CD4-positive, CD25-positive, alpha-beta regulatory T cell (primary cell): ENCODE measurements at regions not wholly inside any gene's neighbourhood (a gene's known extent, or its start where the extent isn't known, plus 50 kb on each side); places are given as distances from the start of the nearest gene placed in this dataset.

Experiments used
- ATAC-seq, 2 donors: fragments of 150-1000 bp; cut with Tn5 transposase; one replicate each; pipeline ENCODE4 v1.10.0; 2021; ENCODE audit warnings: low read depth in 2 of 2, moderate number of reproducible peaks in 2 of 2, moderate library complexity in 1 of 2
- DNase-seq, 3 donors: peaks; one replicate each; pipeline versions ENCODE4 v3.0.0 to v3.0.0-alpha.2; 2012 to 2022; ENCODE audit warnings: mixed read lengths in 1 of 3
- H3K27ac ChIP-seq: one replicate; pipeline ENCODE4 v1.7.0; 2013; ENCODE audit warnings: mild to moderate bottlenecking, low read length; ENCODE audit not compliant: insufficient read depth, poor library complexity, severe bottlenecking
- H3K27me3 ChIP-seq: one replicate; pipeline ENCODE4 v1.7.0; 2013; ENCODE audit warnings: low read length; ENCODE audit not compliant: control insufficient read depth, insufficient read depth
- H3K36me3 ChIP-seq: one replicate; pipeline ENCODE4 v1.7.0; 2013; ENCODE audit warnings: mild to moderate bottlenecking, low read length, moderate library complexity; ENCODE audit not compliant: control insufficient read depth, insufficient read depth
- H3K4me1 ChIP-seq: 2 replicates; pipeline ENCODE4 v1.7.0; 2013; ENCODE audit warnings: mild to moderate bottlenecking, low read length; ENCODE audit not compliant: insufficient read depth, control insufficient read depth, poor library complexity, severe bottlenecking
- H3K4me3 ChIP-seq: one replicate; pipeline ENCODE4 v1.7.0; 2013; ENCODE audit warnings: low read depth, mild to moderate bottlenecking, low read length, moderate library complexity
- H3K9me3 ChIP-seq, 2 experiments: 1 replicate in 1 of 2; 2 replicates in 1 of 2; pipeline ENCODE4 v1.7.0; 2013; ENCODE audit warnings: low read length in 2 of 2, mild to moderate bottlenecking in 1 of 2, moderate library complexity in 1 of 2; ENCODE audit not compliant: control insufficient read depth in 2 of 2
- H3K27ac Mint-ChIP-seq, 3 donors: one replicate each; pipeline ENCODE4 v1.8.0; 2020 to 2022; ENCODE audit warnings: mild to moderate bottlenecking in 3 of 3, mixed read lengths in 3 of 3, moderate library complexity in 2 of 3
- H3K27me3 Mint-ChIP-seq: one replicate; pipeline ENCODE4 v1.8.0; 2022; ENCODE audit warnings: mild to moderate bottlenecking, mixed read lengths
- H3K36me3 Mint-ChIP-seq: one replicate; pipeline ENCODE4 v1.8.0; 2020; ENCODE audit warnings: mixed read lengths
- H3K4me1 Mint-ChIP-seq, 4 donors: one replicate each; pipeline ENCODE4 v1.8.0; 2020 to 2022; ENCODE audit warnings: mixed read lengths in 4 of 4, mild to moderate bottlenecking in 1 of 4
- H3K4me3 Mint-ChIP-seq, 4 donors: one replicate each; pipeline ENCODE4 v1.8.0; 2020 to 2022; ENCODE audit warnings: mild to moderate bottlenecking in 4 of 4, mixed read lengths in 4 of 4, moderate library complexity in 3 of 4
- H3K9me3 Mint-ChIP-seq, 7 donors: one replicate each; pipeline ENCODE4 v1.8.0; 2020 to 2022; ENCODE audit warnings: mixed read lengths in 7 of 7, mild to moderate bottlenecking in 3 of 7, moderate library complexity in 2 of 7

DNA sequence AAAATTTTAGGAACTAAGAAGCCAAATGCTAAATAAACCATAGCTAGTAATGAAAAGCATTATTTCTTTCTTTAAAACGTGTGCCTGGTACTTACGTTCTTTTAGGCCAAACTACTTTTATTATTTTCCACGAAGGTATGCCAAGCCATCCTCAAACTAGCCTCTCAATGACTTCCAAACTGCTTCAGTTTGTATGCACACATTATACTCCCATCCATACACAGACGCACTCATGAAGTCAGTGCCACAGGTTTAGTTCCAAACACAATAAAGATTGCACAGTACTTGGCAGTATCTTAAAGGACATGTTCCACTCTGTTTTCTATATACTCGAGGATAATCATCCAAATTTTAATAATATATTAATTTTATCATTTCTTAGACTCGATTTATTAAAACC, 609.2 kb upstream of the ZNF385D start:
- H3K9me3 Mint-ChIP-seq: peaks cover 0 to 24% (median 7%) of the 10 kb centered on the region in 7 donors
- DNase-seq (no peak), ATAC-seq (no peak)
- Histone ChIP-seq H3K4me3 (no peak overlapping the region), H3K36me3 (no peaks in the 10 kb centered on the region), H3K27ac (no peak overlapping the region), H3K4me1 (no peaks in the 10 kb centered on the region), H3K27me3 (no peaks in the 10 kb centered on the region), H3K9me3 (no peaks in the 10 kb centered on the region)
- no peaks in the 10 kb centered on the region for H3K4me1 Mint-ChIP-seq
- no peak overlapping the region for H3K4me3 Mint-ChIP-seq
- no peaks in the 10 kb centered on the region for H3K36me3 Mint-ChIP-seq
- no peaks in the 10 kb centered on the region for H3K27me3 Mint-ChIP-seq
- no peak overlapping the region for H3K27ac Mint-ChIP-seq

DNA sequence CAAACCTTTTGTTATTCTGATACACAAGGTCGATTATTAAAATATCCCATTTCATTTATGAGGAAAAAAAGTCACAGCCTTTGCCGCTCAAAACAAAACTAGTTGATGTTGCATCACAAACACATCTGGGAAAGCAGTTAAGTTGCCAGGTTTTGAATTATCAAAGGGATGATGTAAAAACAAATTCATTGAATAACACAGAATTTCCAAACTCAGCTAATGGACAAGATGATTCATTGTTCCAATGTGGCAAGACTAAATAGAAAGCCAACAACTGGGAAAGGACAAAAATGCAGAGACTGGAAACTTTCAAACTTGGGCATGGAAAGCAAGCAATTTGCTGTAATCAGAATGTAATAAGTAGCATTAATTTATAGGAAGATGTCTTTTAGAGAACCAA, 610.0 kb upstream of the ZNF385D start:
- no peak overlapping the region for H3K27ac ChIP-seq
- no peaks in the 10 kb centered on the region for H3K9me3 ChIP-seq
- Mint-ChIP-seq H3K36me3 (no peaks in the 10 kb centered on the region), H3K9me3 (peaks cover 0 to 28% (median 11%) of the 10 kb centered on the region in 7 donors), H3K4me3 (no peak overlapping the region), H3K27ac (no peak overlapping the region), H3K27me3 (no peaks in the 10 kb centered on the region), H3K4me1 (no peaks in the 10 kb centered on the region)
- H3K36me3 ChIP-seq: no peaks in the 10 kb centered on the region
- H3K27me3 ChIP-seq: no peaks in the 10 kb centered on the region
- no peak overlapping the region for H3K4me3 ChIP-seq
- DNase-seq (no peak), ATAC-seq (no peak)
- no peaks in the 10 kb centered on the region for H3K4me1 ChIP-seq

DNA sequence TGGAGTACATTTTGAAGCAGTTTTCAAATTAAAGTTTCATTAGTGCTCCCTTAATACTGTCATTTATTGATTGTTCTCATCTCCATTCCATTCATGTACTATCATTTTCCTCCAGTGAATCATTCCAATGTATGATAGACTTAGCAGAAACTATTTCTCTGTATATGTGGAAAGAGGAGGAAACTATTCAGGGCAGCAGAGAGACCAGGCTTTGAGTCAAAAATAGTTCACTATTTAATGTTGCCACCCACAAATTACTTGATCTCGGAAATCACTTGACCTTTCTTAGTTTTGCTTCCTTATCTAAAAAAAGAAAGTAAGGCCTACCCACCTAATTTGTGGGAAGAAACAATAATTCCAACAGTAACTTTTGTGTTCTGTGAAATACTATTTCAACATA, 610.5 kb upstream of the ZNF385D start:
- H3K36me3 Mint-ChIP-seq: no peaks in the 10 kb centered on the region
- H3K9me3 ChIP-seq: no peaks in the 10 kb centered on the region
- H3K27me3 Mint-ChIP-seq: no peaks in the 10 kb centered on the region
- H3K27ac Mint-ChIP-seq: no peak overlapping the region
- DNase-seq (no peak), ATAC-seq (no peak)
- H3K4me3 Mint-ChIP-seq: no peak overlapping the region
- H3K27ac ChIP-seq: no peak overlapping the region
- peaks cover 0 to 26% (median 11%) of the 10 kb centered on the region in 7 donors for H3K9me3 Mint-ChIP-seq
- H3K4me3 ChIP-seq: no peak overlapping the region
- no peaks in the 10 kb centered on the region for H3K4me1 Mint-ChIP-seq
- no peaks in the 10 kb centered on the region for H3K36me3 ChIP-seq
- no peaks in the 10 kb centered on the region for H3K4me1 ChIP-seq
- no peaks in the 10 kb centered on the region for H3K27me3 ChIP-seq

DNA sequence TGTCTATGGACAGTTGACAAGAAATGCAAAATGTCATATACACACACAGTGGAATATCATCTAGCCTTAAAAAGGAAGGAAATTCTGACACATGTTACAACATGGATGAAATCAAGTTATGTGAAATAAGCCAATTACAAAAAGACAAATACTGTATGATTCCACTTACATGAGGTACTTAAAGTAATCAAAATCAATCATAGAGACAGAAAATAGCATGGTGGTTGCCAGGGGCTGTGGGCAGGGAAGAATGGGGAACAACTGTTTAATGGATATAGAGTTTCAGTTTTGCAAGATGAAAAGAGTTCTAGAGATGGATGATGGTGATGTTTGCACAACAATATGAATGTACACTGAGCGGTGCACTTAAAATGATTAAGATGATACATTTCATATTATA, 613.8 kb upstream of the ZNF385D start:
- Mint-ChIP-seq H3K4me1 (no peaks in the 10 kb centered on the region), H3K27me3 (no peaks in the 10 kb centered on the region), H3K4me3 (no peak overlapping the region), H3K9me3 (peaks cover 1 to 16% (median 4%) of the 10 kb centered on the region in 7 donors), H3K36me3 (no peaks in the 10 kb centered on the region), H3K27ac (no peak overlapping the region)
- DNase-seq (no peak), ATAC-seq (no peak)
- Histone ChIP-seq H3K27ac (no peak overlapping the region), H3K27me3 (no peaks in the 10 kb centered on the region), H3K9me3 (no peaks in the 10 kb centered on the region), H3K4me1 (no peaks in the 10 kb centered on the region), H3K4me3 (no peak overlapping the region), H3K36me3 (no peaks in the 10 kb centered on the region)

DNA sequence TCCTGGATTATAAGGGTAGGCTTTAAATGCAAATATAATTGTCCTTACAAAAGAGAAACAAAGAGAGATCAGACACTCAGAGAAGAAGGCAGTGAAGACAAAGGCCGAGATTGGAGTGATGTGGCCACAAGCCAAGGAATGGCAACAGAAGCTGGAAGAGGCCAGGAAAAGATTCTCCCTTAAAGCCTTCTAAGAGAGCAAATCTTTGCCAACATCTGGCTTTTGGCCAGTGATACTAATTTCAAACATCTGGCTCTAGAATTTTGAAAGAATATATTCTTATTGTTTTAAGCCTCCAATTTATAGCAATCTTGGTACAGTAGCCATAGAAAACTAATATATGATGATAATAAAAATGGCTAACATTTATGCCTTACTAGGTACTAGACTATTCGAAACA, 615.8 kb upstream of the ZNF385D start:
- Mint-ChIP-seq H3K4me1 (peaks cover 0 to 2% (median 0%) of the 10 kb centered on the region in 4 donors), H3K27me3 (no peaks in the 10 kb centered on the region), H3K27ac (no peak overlapping the region), H3K9me3 (peaks cover 1 to 12% (median 5%) of the 10 kb centered on the region in 7 donors), H3K4me3 (no peak overlapping the region), H3K36me3 (no peaks in the 10 kb centered on the region)
- H3K4me1 ChIP-seq: no peaks in the 10 kb centered on the region
- H3K9me3 ChIP-seq: no peaks in the 10 kb centered on the region
- ATAC-seq (no peak), DNase-seq (no peak)
- H3K4me3 ChIP-seq: no peak overlapping the region
- H3K27me3 ChIP-seq: no peaks in the 10 kb centered on the region
- H3K36me3 ChIP-seq: no peaks in the 10 kb centered on the region
- no peak overlapping the region for H3K27ac ChIP-seq

DNA sequence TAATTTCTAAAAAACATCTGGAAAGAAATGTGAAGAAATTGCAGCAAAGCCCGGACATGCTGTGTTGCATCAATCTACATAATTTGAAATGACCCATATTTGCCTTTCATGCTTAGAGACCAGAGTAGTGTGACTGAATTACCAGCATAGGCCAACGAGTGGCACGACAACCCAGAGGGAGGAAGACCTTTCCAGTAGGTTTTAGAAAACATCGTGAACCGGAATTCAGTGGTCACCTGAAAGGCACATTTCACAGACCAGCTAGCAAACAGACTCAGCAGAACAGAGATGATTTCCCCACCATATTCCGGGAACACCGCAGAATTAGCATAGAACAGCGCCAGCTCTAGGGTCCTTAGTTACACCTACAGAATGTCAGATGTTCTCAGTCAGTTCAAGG, 620.0 kb upstream of the ZNF385D start:
- no peak for ATAC-seq
- no peak overlapping the region for H3K4me3 Mint-ChIP-seq
- no peaks in the 10 kb centered on the region for H3K36me3 Mint-ChIP-seq

DNA sequence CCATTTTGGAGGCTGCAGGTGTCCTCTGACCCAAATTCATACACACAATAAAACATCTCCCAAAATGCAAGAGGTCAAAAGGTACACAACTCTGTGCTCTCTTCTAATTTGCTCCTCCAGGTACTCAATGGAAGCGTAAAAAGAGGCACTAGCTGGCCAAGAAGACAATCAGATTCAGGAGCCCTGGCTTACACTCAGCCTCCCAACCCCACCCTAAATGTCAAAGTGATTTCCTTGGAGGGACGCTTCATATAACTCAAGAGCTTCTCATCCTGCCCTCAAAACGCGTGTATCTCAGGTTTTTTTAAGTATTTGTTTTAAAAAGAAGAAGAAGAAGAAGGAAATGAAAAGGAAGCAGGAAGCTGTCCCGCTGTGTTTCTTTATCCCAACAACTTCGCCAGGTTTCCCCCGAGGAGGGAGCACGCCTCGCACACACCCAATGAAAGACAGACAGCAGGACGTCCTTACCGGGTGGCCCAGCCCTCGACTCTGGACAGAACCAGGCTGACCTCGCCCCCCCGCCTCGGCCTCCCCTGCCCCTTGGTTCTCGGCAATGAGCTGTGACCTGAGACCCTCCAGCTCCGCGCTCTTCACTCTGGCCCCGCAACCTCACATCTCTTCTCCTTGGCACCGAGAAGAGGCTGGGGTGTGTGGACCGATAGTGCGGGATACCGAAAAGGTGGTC, 620.7 kb upstream of the ZNF385D start:
- DNase-seq: no peak
- H3K9me3 Mint-ChIP-seq: peaks cover 0 to 13% (median 6%) of the 10 kb centered on the region in 7 donors

More for the DNA sequence above, 620.0 kb upstream of the ZNF385D start:
- no peak for DNase-seq
- Mint-ChIP-seq H3K27ac (peak overlapping the region in 1 of 3 donors; percentile 16), H3K9me3 (peaks cover 1 to 12% (median 5%) of the 10 kb centered on the region in 7 donors), H3K4me1 (peaks cover 0 to 4% (median under 1%) of the 10 kb centered on the region in 4 donors), H3K27me3 (no peaks in the 10 kb centered on the region)
- Histone ChIP-seq H3K9me3 (no peaks in the 10 kb centered on the region), H3K27ac (no peak overlapping the region), H3K36me3 (no peaks in the 10 kb centered on the region), H3K27me3 (no peaks in the 10 kb centered on the region), H3K4me1 (no peaks in the 10 kb centered on the region), H3K4me3 (no peak overlapping the region)

More for the DNA sequence above, 620.7 kb upstream of the ZNF385D start:
- no peak for ATAC-seq
- Histone ChIP-seq H3K9me3 (no peaks in the 10 kb centered on the region), H3K4me3 (no peak overlapping the region), H3K36me3 (no peaks in the 10 kb centered on the region), H3K27ac (no peak overlapping the region), H3K27me3 (no peaks in the 10 kb centered on the region), H3K4me1 (no peaks in the 10 kb centered on the region)
- Mint-ChIP-seq H3K27me3 (no peaks in the 10 kb centered on the region), H3K36me3 (no peaks in the 10 kb centered on the region), H3K27ac (no peak overlapping the region), H3K4me3 (no peak overlapping the region), H3K4me1 (peaks cover 0 to 4% (median under 1%) of the 10 kb centered on the region in 4 donors)
